Neural progenitor cell (in vitro differentiated cells): ENCODE measurements at regions not wholly inside any gene's neighbourhood (a gene's known extent, or its start where the extent isn't known, plus 50 kb on each side); places are given as distances from the start of the nearest gene placed in this dataset.
"Not testable (repeated sequence)": the region's sequence is repeated elsewhere in the genome, so short reads cannot be mapped to it uniquely, and the experiment has no call there.

Experiments used
- DNase-seq: peaks from one replicate; pipeline ENCODE4 v3.0.0-alpha.2; 2016; ENCODE audit warnings: low spot score
- H2AFZ ChIP-seq: fragments of 200-600 bp; sonication (generic); replicated peaks from 2 replicates; pipeline ENCODE4 v1.6.1; 2016; ENCODE audit warnings: antibody characterized with exemption
- H3F3A ChIP-seq: fragments of 200-600 bp; sonication (generic); 2 replicates; pipeline ENCODE4 v1.6.1; 2016; ENCODE audit warnings: antibody characterized with exemption, low read depth
- H3K27ac ChIP-seq: fragments of 200-600 bp; sonication (generic); 2 replicates; pipeline ENCODE4 v1.5.1; 2016; ENCODE audit warnings: mild to moderate bottlenecking
- H3K27me3 ChIP-seq: fragments of 200-600 bp; sonication (generic); 2 replicates; pipeline ENCODE4 v1.6.1; 2016; ENCODE audit warnings: mild to moderate bottlenecking, moderate library complexity
- H3K36me3 ChIP-seq: fragments of 200-600 bp; sonication (generic); 2 replicates; pipeline ENCODE4 v1.5.1; 2016
- H3K4me1 ChIP-seq: fragments of 200-600 bp; sonication (generic); 2 replicates; pipeline ENCODE4 v1.6.1; 2016; ENCODE audit warnings: mixed run types
- H3K4me2 ChIP-seq: fragments of 200-600 bp; sonication (generic); 2 replicates; pipeline ENCODE4 v1.6.1; 2016
- H3K4me3 ChIP-seq: fragments of 200-600 bp; sonication (generic); 2 replicates; pipeline ENCODE4 v1.5.1; 2016
- H3K79me2 ChIP-seq: fragments of 200-600 bp; sonication (generic); 2 replicates; pipeline ENCODE4 v1.6.1; 2016; ENCODE audit warnings: low read depth
- H3K9ac ChIP-seq: fragments of 200-600 bp; sonication (generic); 2 replicates; pipeline ENCODE4 v1.6.1; 2016
- H3K9me3 ChIP-seq: fragments of 200-600 bp; sonication (generic); 2 replicates; pipeline ENCODE4 v1.5.1; 2016; ENCODE audit warnings: low read depth
- H4K20me1 ChIP-seq: fragments of 200-600 bp; sonication (generic); 2 replicates; pipeline ENCODE4 v1.6.1; 2016; ENCODE audit warnings: low read depth
- H3K27ac Mint-ChIP-seq: 3 replicates; pipeline ENCODE4 v1.8.0; 2021; ENCODE audit warnings: mixed read lengths
- H3K27me3 Mint-ChIP-seq: 2 replicates; pipeline ENCODE4 v1.8.0; 2022; ENCODE audit warnings: low read depth, mild to moderate bottlenecking, inconsistent platforms, moderate library complexity, mixed read lengths; ENCODE audit not compliant: insufficient read depth
- H3K36me3 Mint-ChIP-seq: 3 replicates; pipeline ENCODE4 v1.8.0; 2021; ENCODE audit warnings: mixed read lengths
- H3K4me1 Mint-ChIP-seq: 3 replicates; pipeline ENCODE4 v1.8.0; 2021; ENCODE audit warnings: mixed read lengths
- H3K4me3 Mint-ChIP-seq: 3 replicates; pipeline ENCODE4 v1.8.0; 2021; ENCODE audit warnings: mild to moderate bottlenecking, moderate library complexity, mixed read lengths
- H3K9me3 Mint-ChIP-seq: 3 replicates; pipeline ENCODE4 v1.8.0; 2020; ENCODE audit warnings: mixed read lengths
- EZH2 ChIP-seq: fragments of 200-600 bp; sonication (generic); IDR thresholded peaks from 2 replicates; pipeline ENCODE4 v1.6.1; 2017; ENCODE audit warnings: antibody characterized with exemption, mild to moderate bottlenecking, moderate library complexity
- EZH2phosphoT487 ChIP-seq: fragments of 200-600 bp; sonication (generic); IDR thresholded peaks from 2 replicates; pipeline ENCODE4 v1.6.1; 2017; ENCODE audit warnings: antibody characterized with exemption
- TF ChIP-seq, protein P1 (sequence below): fragments of 200-600 bp; sonication (generic); IDR thresholded peaks from 2 replicates; pipeline ENCODE4 v1.5.1; 2017; ENCODE audit warnings: antibody characterized with exemption, mild to moderate bottlenecking

DNA sequence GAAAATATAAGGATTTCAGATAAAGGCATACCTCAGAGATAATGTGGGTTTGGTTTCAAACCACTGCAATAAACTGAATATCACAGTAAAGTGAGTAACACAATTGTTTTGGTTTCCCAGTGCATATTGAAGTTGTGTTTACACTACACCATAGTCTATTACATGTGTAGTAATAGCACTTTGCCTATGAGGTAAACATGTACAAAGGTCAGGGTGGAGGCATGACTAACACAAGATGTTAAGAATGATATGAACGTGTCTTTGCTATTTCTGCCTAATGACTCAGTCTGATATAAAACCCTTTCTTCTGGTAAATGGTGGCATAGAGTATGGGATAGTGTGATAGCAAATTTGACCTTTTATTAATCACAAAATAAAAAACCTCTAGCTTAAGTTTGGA is 621.5 kb upstream of the ADGRL2 start:
- Histone ChIP-seq H3K4me1 (no peaks in the 10 kb centered on the region), H4K20me1 (no peaks in the 10 kb centered on the region), H3K9me3 (peaks cover 6% of the 10 kb centered on the region), H3K27me3 (no peaks in the 10 kb centered on the region), H2AFZ (no peak overlapping the region), H3K79me2 (no peaks in the 10 kb centered on the region), H3F3A (no peaks in the 10 kb centered on the region), H3K9ac (no peak overlapping the region), H3K4me3 (no peak overlapping the region), H3K27ac (no peak overlapping the region), H3K36me3 (no peaks in the 10 kb centered on the region), H3K4me2 (no peak overlapping the region)
- H3K4me1 Mint-ChIP-seq = no peaks in the 10 kb centered on the region
- peaks cover 10% of the 10 kb centered on the region for H3K9me3 Mint-ChIP-seq
- H3K4me3 Mint-ChIP-seq = no peak overlapping the region
- TF ChIP-seq EZH2phosphoT487 (no peak), EZH2 (no peak)
- TF ChIP-seq, protein P1, sequence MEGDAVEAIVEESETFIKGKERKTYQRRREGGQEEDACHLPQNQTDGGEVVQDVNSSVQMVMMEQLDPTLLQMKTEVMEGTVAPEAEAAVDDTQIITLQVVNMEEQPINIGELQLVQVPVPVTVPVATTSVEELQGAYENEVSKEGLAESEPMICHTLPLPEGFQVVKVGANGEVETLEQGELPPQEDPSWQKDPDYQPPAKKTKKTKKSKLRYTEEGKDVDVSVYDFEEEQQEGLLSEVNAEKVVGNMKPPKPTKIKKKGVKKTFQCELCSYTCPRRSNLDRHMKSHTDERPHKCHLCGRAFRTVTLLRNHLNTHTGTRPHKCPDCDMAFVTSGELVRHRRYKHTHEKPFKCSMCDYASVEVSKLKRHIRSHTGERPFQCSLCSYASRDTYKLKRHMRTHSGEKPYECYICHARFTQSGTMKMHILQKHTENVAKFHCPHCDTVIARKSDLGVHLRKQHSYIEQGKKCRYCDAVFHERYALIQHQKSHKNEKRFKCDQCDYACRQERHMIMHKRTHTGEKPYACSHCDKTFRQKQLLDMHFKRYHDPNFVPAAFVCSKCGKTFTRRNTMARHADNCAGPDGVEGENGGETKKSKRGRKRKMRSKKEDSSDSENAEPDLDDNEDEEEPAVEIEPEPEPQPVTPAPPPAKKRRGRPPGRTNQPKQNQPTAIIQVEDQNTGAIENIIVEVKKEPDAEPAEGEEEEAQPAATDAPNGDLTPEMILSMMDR = no peak
- H3K27me3 Mint-ChIP-seq = peaks cover 3% of the 10 kb centered on the region
- H3K27ac Mint-ChIP-seq = no peak overlapping the region
- no peaks in the 10 kb centered on the region for H3K36me3 Mint-ChIP-seq
- no peak for DNase-seq

GRCh38 chr1:81178431-81179093 is 622.2 kb upstream of the ADGRL2 start:
- H3K4me1 ChIP-seq, H3K36me3 ChIP-seq, H3K4me3 ChIP-seq, H3K27ac Mint-ChIP-seq, H3K4me2 ChIP-seq, H3K79me2 ChIP-seq, H3K27ac ChIP-seq, H4K20me1 ChIP-seq, H3K9me3 ChIP-seq, H3K27me3 ChIP-seq, H2AFZ ChIP-seq, H3F3A ChIP-seq, H3K9ac ChIP-seq, H3K4me3 Mint-ChIP-seq, H3K4me1 Mint-ChIP-seq, DNase-seq, H3K27me3 Mint-ChIP-seq, H3K36me3 Mint-ChIP-seq: not testable (repeated sequence)
- peaks cover 16% of the 10 kb centered on the region for H3K9me3 Mint-ChIP-seq

GRCh38 chr1:81174811-81175476 is 625.8 kb upstream of the ADGRL2 start:
- H3K36me3 ChIP-seq = no peaks in the 10 kb centered on the region
- H3K27me3 ChIP-seq = no peaks in the 10 kb centered on the region
- Mint-ChIP-seq H3K27me3 (peaks cover 3% of the 10 kb centered on the region), H3K27ac (no peak overlapping the region), H3K4me1 (no peaks in the 10 kb centered on the region), H3K9me3 (peaks cover 36% of the 10 kb centered on the region), H3K4me3 (no peak overlapping the region), H3K36me3 (peaks cover 2% of the 10 kb centered on the region)
- DNase-seq = no peak
- H3K27ac ChIP-seq = no peak overlapping the region
- H2AFZ ChIP-seq = no peak overlapping the region
- H3K4me1 ChIP-seq = no peaks in the 10 kb centered on the region
- no peak overlapping the region for H3K9ac ChIP-seq
- no peaks in the 10 kb centered on the region for H3F3A ChIP-seq
- TF ChIP-seq EZH2phosphoT487 (no peak), EZH2 (no peak)
- TF ChIP-seq, protein P1 = no peak
- no peaks in the 10 kb centered on the region for H3K79me2 ChIP-seq
- H3K4me3 ChIP-seq = no peak overlapping the region
- H3K9me3 ChIP-seq = peaks cover 5% of the 10 kb centered on the region
- no peaks in the 10 kb centered on the region for H4K20me1 ChIP-seq
- no peak overlapping the region for H3K4me2 ChIP-seq

- Mint-ChIP-seq H3K27me3 (peaks cover 3% of the 10 kb centered on the region), H3K27ac (peak overlapping the region; percentile 44), H3K9me3 (peaks cover 40% of the 10 kb centered on the region), H3K36me3 (peaks cover 2% of the 10 kb centered on the region), H3K4me3 (no peak overlapping the region), H3K4me1 (no peaks in the 10 kb centered on the region)
- Histone ChIP-seq H3K4me1 (no peaks in the 10 kb centered on the region), H4K20me1 (no peaks in the 10 kb centered on the region), H3K4me2 (no peak overlapping the region), H3K9me3 (peaks cover 5% of the 10 kb centered on the region), H2AFZ (no peak overlapping the region), H3F3A (no peaks in the 10 kb centered on the region), H3K79me2 (no peaks in the 10 kb centered on the region), H3K36me3 (no peaks in the 10 kb centered on the region), H3K27me3 (no peaks in the 10 kb centered on the region), H3K9ac (no peak overlapping the region), H3K27ac (no peak overlapping the region), H3K4me3 (no peak overlapping the region)
- TF ChIP-seq EZH2phosphoT487 = no peak
- DNase-seq = no peak
Measured at GRCh38 chr1:81174052-81174451, 626.7 kb upstream of the ADGRL2 start.
